IMR-90 (cell line): ENCODE measurements at regions not wholly inside any gene's neighbourhood (a gene's known extent, or its start where the extent isn't known, plus 50 kb on each side); places are given as distances from the start of the nearest gene placed in this dataset.

ENCODE experiments used
- CHD1 ChIP-seq: IDR thresholded peaks from 2 replicates; pipeline ENCODE4 v1.6.1; 2012; ENCODE audit warnings: low read depth, low read length, improper control_type of control experiment
- MAZ ChIP-seq: IDR thresholded peaks from 2 replicates; pipeline ENCODE4 v1.6.1; 2012; ENCODE audit warnings: low read depth, mild to moderate bottlenecking, low read length, improper control_type of control experiment, moderate library complexity, borderline replicate concordance
- MXI1 ChIP-seq: IDR thresholded peaks from 2 replicates; pipeline ENCODE4 v1.6.1; 2012; ENCODE audit warnings: low read depth, mild to moderate bottlenecking, low read length, moderate library complexity, borderline replicate concordance
- POLR2A ChIP-seq: IDR thresholded peaks from 2 replicates; pipeline ENCODE4 v1.6.1; 2012; ENCODE audit warnings: mild to moderate bottlenecking, low read depth, low read length
- SMC3 ChIP-seq: fragments of 150-350 bp; IDR thresholded peaks from 2 replicates; pipeline ENCODE4 v1.6.1; 2016; ENCODE audit warnings: low read depth, mild to moderate bottlenecking, antibody characterized with exemption, low read length, moderate library complexity
- TF ChIP-seq, protein P1 (sequence below): conservative IDR thresholded peaks from 2 replicates; pipeline ENCODE4 v1.5.1; 2012; ENCODE audit warnings: mild to moderate bottlenecking, low read depth, low read length, improper control_type of control experiment
- TF ChIP-seq, protein P2 (sequence below): fragments of 150-350 bp; IDR thresholded peaks from 2 replicates; pipeline ENCODE4 v1.6.1; 2017; ENCODE audit warnings: mild to moderate bottlenecking, antibody characterized with exemption, low read length, low read depth

DNA sequence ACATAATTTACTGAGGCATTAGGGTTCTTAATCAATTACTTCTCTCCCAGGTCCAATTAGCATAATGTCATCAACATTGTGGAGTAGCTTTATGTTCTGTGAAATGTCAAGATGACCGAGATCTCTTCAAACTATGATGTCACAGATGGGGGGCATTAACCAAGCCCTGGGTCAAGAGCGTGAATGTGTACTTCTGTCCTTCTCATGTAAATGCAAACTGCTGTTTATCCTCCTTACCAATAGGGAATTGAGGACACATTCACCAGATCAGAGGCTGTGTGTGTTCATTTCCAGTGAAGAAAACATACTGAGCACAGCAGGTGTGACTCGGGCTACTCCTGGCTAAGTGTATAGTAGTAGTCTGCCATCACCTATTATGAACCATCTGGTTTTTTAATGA, 177.9 kb downstream of the MINAR1 start:
- TF ChIP-seq SMC3 (no peak), MAZ (no peak), MXI1 (no peak), CHD1 (no peak), POLR2A (no peak)
- TF ChIP-seq, protein P1, sequence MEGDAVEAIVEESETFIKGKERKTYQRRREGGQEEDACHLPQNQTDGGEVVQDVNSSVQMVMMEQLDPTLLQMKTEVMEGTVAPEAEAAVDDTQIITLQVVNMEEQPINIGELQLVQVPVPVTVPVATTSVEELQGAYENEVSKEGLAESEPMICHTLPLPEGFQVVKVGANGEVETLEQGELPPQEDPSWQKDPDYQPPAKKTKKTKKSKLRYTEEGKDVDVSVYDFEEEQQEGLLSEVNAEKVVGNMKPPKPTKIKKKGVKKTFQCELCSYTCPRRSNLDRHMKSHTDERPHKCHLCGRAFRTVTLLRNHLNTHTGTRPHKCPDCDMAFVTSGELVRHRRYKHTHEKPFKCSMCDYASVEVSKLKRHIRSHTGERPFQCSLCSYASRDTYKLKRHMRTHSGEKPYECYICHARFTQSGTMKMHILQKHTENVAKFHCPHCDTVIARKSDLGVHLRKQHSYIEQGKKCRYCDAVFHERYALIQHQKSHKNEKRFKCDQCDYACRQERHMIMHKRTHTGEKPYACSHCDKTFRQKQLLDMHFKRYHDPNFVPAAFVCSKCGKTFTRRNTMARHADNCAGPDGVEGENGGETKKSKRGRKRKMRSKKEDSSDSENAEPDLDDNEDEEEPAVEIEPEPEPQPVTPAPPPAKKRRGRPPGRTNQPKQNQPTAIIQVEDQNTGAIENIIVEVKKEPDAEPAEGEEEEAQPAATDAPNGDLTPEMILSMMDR, result no peak
- TF ChIP-seq, protein P2, sequence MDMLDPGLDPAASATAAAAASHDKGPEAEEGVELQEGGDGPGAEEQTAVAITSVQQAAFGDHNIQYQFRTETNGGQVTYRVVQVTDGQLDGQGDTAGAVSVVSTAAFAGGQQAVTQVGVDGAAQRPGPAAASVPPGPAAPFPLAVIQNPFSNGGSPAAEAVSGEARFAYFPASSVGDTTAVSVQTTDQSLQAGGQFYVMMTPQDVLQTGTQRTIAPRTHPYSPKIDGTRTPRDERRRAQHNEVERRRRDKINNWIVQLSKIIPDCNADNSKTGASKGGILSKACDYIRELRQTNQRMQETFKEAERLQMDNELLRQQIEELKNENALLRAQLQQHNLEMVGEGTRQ, result no peak
